Esophagus squamous epithelium (tissue), 4 donors: ENCODE measurements at regions not wholly inside any gene's neighbourhood (a gene's known extent, or its start where the extent isn't known, plus 50 kb on each side); places are given as distances from the start of the nearest gene placed in this dataset.

ENCODE experiments used
- POLR2A ChIP-seq, 4 donors: fragments of 450-650 bp; IDR thresholded peaks; one replicate each; pipeline ENCODE4 v1.6.1; 2017; ENCODE audit warnings: antibody characterized with exemption in 4 of 4, mild to moderate bottlenecking in 4 of 4, moderate library complexity in 3 of 4
- TF ChIP-seq, protein P1 (sequence below), 6 experiments: fragments of 450-650 bp in 4 of 6; fragments of 200-600 bp in 2 of 6; sonication (generic) in 2 of 6; IDR thresholded peaks; one replicate each; pipeline ENCODE4 v1.5.1; 2016 to 2019; ENCODE audit warnings: antibody characterized with exemption in 6 of 6, mild to moderate bottlenecking in 4 of 6, moderate library complexity in 4 of 6

DNA sequence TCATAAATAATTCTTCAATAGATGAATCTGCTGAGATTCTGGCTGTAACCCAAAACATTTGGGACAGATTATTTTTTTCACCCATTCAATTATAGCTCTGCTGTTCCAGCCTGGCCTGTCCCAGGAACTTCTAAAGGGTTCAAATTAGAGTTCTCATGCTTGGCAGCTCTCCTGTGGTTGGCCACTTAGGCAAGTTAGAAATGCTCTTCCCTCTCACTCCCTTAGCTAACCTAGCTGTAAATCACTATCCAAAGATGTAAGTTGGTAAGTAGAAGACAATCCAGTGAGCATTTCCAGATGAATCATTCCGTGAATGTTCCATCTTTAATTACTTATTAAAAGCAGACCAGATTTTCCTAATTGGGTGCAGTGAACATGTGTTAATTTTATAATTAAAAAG, 760.4 kb upstream of the TBX3 start:
- TF ChIP-seq, protein P1, sequence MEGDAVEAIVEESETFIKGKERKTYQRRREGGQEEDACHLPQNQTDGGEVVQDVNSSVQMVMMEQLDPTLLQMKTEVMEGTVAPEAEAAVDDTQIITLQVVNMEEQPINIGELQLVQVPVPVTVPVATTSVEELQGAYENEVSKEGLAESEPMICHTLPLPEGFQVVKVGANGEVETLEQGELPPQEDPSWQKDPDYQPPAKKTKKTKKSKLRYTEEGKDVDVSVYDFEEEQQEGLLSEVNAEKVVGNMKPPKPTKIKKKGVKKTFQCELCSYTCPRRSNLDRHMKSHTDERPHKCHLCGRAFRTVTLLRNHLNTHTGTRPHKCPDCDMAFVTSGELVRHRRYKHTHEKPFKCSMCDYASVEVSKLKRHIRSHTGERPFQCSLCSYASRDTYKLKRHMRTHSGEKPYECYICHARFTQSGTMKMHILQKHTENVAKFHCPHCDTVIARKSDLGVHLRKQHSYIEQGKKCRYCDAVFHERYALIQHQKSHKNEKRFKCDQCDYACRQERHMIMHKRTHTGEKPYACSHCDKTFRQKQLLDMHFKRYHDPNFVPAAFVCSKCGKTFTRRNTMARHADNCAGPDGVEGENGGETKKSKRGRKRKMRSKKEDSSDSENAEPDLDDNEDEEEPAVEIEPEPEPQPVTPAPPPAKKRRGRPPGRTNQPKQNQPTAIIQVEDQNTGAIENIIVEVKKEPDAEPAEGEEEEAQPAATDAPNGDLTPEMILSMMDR (IDR thresholded peaks at IDR 0.05): no peak
- TF ChIP-seq POLR2A (IDR thresholded peaks at IDR 0.05): no peak
